A549 (cell line): ENCODE measurements at regions not wholly inside any gene's neighbourhood (a gene's known extent, or its start where the extent isn't known, plus 50 kb on each side); places are given as distances from the start of the nearest gene placed in this dataset.

ENCODE experiments used
- ATAC-seq, 2 experiments: fragments of 200-7000 bp in 1 of 2; fragments of >200 bp in 1 of 2; cut with Nextera tagmentation in 1 of 2; cut with Tn5 transposase in 1 of 2; 3 replicates each; pipeline versions ENCODE4 v1.8.0 to v1.9.1; 2018 to 2020; ENCODE audit warnings: mild to moderate bottlenecking in 1 of 2, moderate library complexity in 1 of 2
- CTCF ChIA-PET: fragments of 300-600 bp; sonication (Branson Sonifier 250); formaldehyde crosslinking; extraction: SDS; loops from one replicate; lab custom pipeline; 2021; ENCODE audit warnings: antibody characterized with exemption, inconsistent platforms; lab: Yijun Ruan, JAX
- POLR2A ChIA-PET: fragments of 350-600 bp; formaldehyde crosslinking; extraction: SDS; loops from one replicate; lab custom pipeline; 2021; ENCODE audit warnings: antibody characterized with exemption, inconsistent platforms; lab: Yijun Ruan, JAX
- DNase-seq, 2 experiments: peaks; one replicate each; pipeline versions ENCODE4 v3.0.0 to v3.0.0-alpha.2; 2011 to 2016; ENCODE audit warnings: low read depth in 1 of 2, low spot score in 1 of 2
- FAIRE-seq: peaks from 2 replicates; lab custom pipeline; 2011; peaks lifted over from hg19 to GRCh38; lab: Jason Lieb, UNC
- H3K27ac ChIP-seq, 2 experiments: fragments of >200 bp; sonication (Bioruptor Twin); formaldehyde crosslinking; 3 replicates each; pipeline ENCODE4 v1.5.1; 2016 to 2017
- H3K4me1 ChIP-seq: fragments of >200 bp; sonication (Bioruptor Twin); formaldehyde crosslinking; 3 replicates; pipeline ENCODE4 v1.6.1; 2016
- H3K4me2 ChIP-seq: fragments of >200 bp; sonication (Bioruptor Twin); formaldehyde crosslinking; 3 replicates; pipeline ENCODE4 v1.6.1; 2016
- H3K4me3 ChIP-seq: fragments of >200 bp; sonication (Bioruptor Twin); formaldehyde crosslinking; 3 replicates; pipeline ENCODE4 v1.5.1; 2016
- H3K9me3 ChIP-seq: fragments of >200 bp; sonication (Bioruptor Twin); formaldehyde crosslinking; 3 replicates; pipeline ENCODE4 v1.6.1; 2016
- CBX2 ChIP-seq: fragments of 200-600 bp; sonication (generic); IDR thresholded peaks from 2 replicates; pipeline ENCODE4 v1.6.1; 2016; ENCODE audit warnings: low read depth, mild to moderate bottlenecking, borderline replicate concordance
- CEBPB ChIP-seq, 2 experiments: fragments of >200 bp in 1 of 2; sonication (Bioruptor Twin) in 1 of 2; formaldehyde crosslinking in 1 of 2; IDR thresholded peaks; 2 replicates each; pipeline ENCODE4 v1.6.1; 2012 to 2016
- CHD2 ChIP-seq: fragments of 150-350 bp; IDR thresholded peaks from 2 replicates; pipeline ENCODE4 v1.6.1; 2014; ENCODE audit warnings: low read length; ENCODE audit not compliant: partially characterized antibody
- EHF ChIP-seq: fragments of 250-450 bp; sonication (Bioruptor Pico); IDR thresholded peaks from 2 replicates; pipeline ENCODE4 v1.5.0; 2020; ENCODE audit warnings: mild to moderate bottlenecking
- EP300 ChIP-seq, 2 experiments: fragments of >200 bp; sonication (Bioruptor Twin); formaldehyde crosslinking; IDR thresholded peaks; 2 replicates in 1 of 2; 3 replicates in 1 of 2; pipeline ENCODE4 v1.6.1; 2016 to 2017
- ESRRA ChIP-seq: fragments of 150-350 bp; IDR thresholded peaks from 2 replicates; pipeline ENCODE4 v1.6.1; 2014; ENCODE audit warnings: mild to moderate bottlenecking, low read length, borderline replicate concordance
- FOXS1 ChIP-seq: fragments of 250-450 bp; sonication (Bioruptor Pico); IDR thresholded peaks from 2 replicates; pipeline ENCODE4 v1.5.0; 2020; ENCODE audit warnings: mild to moderate bottlenecking, moderate library complexity
- HOXA7 ChIP-seq: fragments of 250-450 bp; sonication (Bioruptor Pico); IDR thresholded peaks from 2 replicates; pipeline ENCODE4 v1.5.0; 2020; ENCODE audit warnings: mild to moderate bottlenecking, moderate library complexity
- JUNB ChIP-seq: fragments of >200 bp; sonication (Bioruptor Twin); formaldehyde crosslinking; IDR thresholded peaks from 2 replicates; pipeline ENCODE4 v1.6.1; 2016
- MAZ ChIP-seq: fragments of 150-350 bp; IDR thresholded peaks from 2 replicates; pipeline ENCODE4 v1.6.1; 2014; ENCODE audit warnings: antibody characterized with exemption, low read depth, low read length, borderline replicate concordance
- NFE2L2 ChIP-seq: fragments of 150-350 bp; conservative IDR thresholded peaks from 2 replicates; pipeline ENCODE4 v1.6.1; 2014; ENCODE audit warnings: low read length
- NR3C1 ChIP-seq: fragments of >200 bp; sonication (Bioruptor Twin); formaldehyde crosslinking; IDR thresholded peaks from 3 replicates; pipeline ENCODE4 v1.6.1; 2017
- POLR2A ChIP-seq: IDR thresholded peaks from 2 replicates; pipeline ENCODE4 v1.6.1; 2012; ENCODE audit warnings: mild to moderate bottlenecking, low read length
- RNF2 ChIP-seq: fragments of 200-600 bp; sonication (generic); IDR thresholded peaks from 2 replicates; pipeline ENCODE4 v1.6.1; 2016; ENCODE audit warnings: low read depth, mild to moderate bottlenecking, antibody characterized with exemption, moderate library complexity, borderline replicate concordance
- SREBF2 ChIP-seq: fragments of 450-650 bp; IDR thresholded peaks from 2 replicates; pipeline ENCODE4 v1.6.1; 2014; ENCODE audit warnings: mild to moderate bottlenecking, moderate library complexity
- TP53 ChIP-seq: fragments of 250-450 bp; sonication (Bioruptor Pico); IDR thresholded peaks from 2 replicates; pipeline ENCODE4 v1.5.0; 2021; ENCODE audit warnings: mild to moderate bottlenecking, moderate library complexity
- ZSCAN20 ChIP-seq: fragments of 250-450 bp; sonication (Bioruptor Pico); IDR thresholded peaks from 2 replicates; pipeline ENCODE4 v1.8.0; 2022; ENCODE audit warnings: mild to moderate bottlenecking, moderate library complexity
- WGBS: methylation state at CpG from one replicate; pipeline ENCODE4 v1.1.6; 2017; ENCODE audit errors: missing lambda C conversion rate; 5-methylcytosine and 5-hydroxymethylcytosine counted together
- TF ChIP-seq, protein P1 (sequence below): IDR thresholded peaks from 2 replicates; pipeline ENCODE4 v1.6.1; 2012; ENCODE audit warnings: low read depth, borderline replicate concordance
- TF ChIP-seq, protein P2 (sequence below): fragments of 250-450 bp; sonication (Bioruptor Pico); IDR thresholded peaks from 2 replicates; pipeline ENCODE4 v1.5.0; 2020; ENCODE audit warnings: low read depth, mild to moderate bottlenecking, moderate library complexity
- TF ChIP-seq, protein P3 (sequence below): IDR thresholded peaks from 2 replicates; pipeline ENCODE4 v1.6.1; 2012
- TF ChIP-seq, protein P4 (sequence below): fragments of >200 bp; sonication (Bioruptor Twin); formaldehyde crosslinking; IDR thresholded peaks from 3 replicates; pipeline ENCODE4 v1.5.1; 2016
- TF ChIP-seq, protein P5 (sequence below): IDR thresholded peaks from 2 replicates; pipeline ENCODE4 v1.6.1; 2012

DNA sequence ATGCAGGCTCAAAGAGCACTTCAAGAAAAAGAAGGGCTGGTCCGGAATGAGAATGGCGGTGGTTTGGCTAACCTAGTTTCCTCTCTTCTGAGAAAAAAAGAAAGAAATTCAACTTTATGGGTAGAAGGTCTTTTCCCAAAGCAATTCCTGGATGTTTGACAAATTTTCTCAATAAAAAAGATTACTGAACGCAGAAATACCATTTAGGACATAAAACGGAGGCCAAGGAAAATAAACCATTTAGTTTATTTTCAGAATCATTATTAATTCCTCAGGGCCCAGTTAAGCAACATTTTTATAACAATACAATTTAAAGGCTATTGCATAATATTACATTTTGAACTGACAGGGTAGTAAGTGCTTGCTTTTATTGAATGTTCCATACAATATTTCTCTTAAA is 284.6 kb upstream of the ANKRD30A start:
- H3K27ac ChIP-seq: no peak overlapping the region
- H3K4me2 ChIP-seq: no peak overlapping the region
- ChIA-PET CTCF (no interaction called here), POLR2A (no interaction called here)
- FAIRE-seq (no peak), DNase-seq (no peak), ATAC-seq (no peak)
- no peaks in the 10 kb centered on the region for H3K9me3 ChIP-seq
- H3K4me1 ChIP-seq: no peaks in the 10 kb centered on the region
- no peak overlapping the region for H3K4me3 ChIP-seq
- TF ChIP-seq NR3C1: no peak
- TF ChIP-seq, protein P1, sequence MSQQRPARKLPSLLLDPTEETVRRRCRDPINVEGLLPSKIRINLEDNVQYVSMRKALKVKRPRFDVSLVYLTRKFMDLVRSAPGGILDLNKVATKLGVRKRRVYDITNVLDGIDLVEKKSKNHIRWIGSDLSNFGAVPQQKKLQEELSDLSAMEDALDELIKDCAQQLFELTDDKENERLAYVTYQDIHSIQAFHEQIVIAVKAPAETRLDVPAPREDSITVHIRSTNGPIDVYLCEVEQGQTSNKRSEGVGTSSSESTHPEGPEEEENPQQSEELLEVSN: no peak
- TF ChIP-seq SREBF2: no peak
- 77% methylated on average over 4 of the region's 4 CpGs for WGBS

DNA sequence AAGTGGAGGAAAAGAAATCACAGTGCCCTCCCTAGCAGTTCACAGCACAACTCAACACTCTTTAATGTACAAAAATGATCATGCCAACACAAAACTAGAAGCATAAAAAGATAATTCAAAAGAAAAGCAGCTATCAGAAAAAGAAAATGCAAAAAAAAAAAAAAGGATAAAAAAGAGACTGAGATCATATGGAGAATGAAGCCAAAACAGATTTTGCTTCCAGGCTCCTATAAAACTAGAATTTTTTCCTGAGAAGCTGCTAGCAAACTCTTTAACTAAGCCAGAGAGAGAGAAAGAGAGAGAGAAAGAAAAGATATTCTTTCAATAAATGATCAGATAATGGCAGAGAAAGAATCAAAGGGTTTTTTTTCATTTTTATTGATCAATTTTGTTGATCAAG is 288.0 kb upstream of the ANKRD30A start:
- TF ChIP-seq EP300 (IDR thresholded peaks at IDR 0.05): no peak
- no peak for TF ChIP-seq NR3C1
- TF ChIP-seq RNF2: no peak
- no peaks in the 10 kb centered on the region for H3K9me3 ChIP-seq
- FAIRE-seq (no peak), ATAC-seq (no peak), DNase-seq (no peak)
- no peaks in the 10 kb centered on the region for H3K4me1 ChIP-seq
- no peak overlapping the region for H3K27ac ChIP-seq
- CTCF ChIA-PET: no interaction called here
- no peak overlapping the region for H3K4me2 ChIP-seq
- no peak overlapping the region for H3K4me3 ChIP-seq
- POLR2A ChIA-PET: no interaction called here

DNA sequence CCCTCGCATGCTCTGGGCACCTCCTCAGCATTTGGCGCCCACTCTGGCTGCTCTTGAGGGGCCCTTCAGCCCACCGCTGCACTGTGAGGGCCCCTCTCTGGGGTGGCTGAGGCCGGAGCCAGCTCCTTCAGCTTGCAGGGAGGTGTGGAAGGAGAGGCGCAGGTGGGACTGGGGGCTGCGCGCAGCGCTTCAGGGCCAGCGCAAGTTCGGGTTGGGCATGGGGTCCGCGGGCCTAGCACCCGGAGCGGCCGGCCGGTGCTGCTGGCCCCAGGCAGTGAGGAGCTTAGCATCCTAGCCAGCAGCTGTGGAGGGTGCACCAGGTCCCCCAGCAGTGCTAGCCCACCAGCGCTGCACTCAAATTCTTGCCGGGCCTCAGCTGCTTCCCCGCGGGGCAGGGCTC is 305.6 kb upstream of the ANKRD30A start:
- TF ChIP-seq FOXS1: no peak
- TF ChIP-seq, protein P2, sequence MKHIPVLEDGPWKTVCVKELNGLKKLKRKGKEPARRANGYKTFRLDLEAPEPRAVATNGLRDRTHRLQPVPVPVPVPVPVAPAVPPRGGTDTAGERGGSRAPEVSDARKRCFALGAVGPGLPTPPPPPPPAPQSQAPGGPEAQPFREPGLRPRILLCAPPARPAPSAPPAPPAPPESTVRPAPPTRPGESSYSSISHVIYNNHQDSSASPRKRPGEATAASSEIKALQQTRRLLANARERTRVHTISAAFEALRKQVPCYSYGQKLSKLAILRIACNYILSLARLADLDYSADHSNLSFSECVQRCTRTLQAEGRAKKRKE (CRISPR knock-in tag): no peak
- TF ChIP-seq NR3C1: no peak
- no peak for TF ChIP-seq MAZ
- TF ChIP-seq, protein P3, sequence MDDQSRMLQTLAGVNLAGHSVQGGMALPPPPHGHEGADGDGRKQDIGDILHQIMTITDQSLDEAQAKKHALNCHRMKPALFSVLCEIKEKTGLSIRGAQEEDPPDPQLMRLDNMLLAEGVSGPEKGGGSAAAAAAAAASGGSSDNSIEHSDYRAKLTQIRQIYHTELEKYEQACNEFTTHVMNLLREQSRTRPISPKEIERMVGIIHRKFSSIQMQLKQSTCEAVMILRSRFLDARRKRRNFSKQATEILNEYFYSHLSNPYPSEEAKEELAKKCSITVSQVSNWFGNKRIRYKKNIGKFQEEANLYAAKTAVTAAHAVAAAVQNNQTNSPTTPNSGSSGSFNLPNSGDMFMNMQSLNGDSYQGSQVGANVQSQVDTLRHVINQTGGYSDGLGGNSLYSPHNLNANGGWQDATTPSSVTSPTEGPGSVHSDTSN: no peak
- TF ChIP-seq, protein P4, sequence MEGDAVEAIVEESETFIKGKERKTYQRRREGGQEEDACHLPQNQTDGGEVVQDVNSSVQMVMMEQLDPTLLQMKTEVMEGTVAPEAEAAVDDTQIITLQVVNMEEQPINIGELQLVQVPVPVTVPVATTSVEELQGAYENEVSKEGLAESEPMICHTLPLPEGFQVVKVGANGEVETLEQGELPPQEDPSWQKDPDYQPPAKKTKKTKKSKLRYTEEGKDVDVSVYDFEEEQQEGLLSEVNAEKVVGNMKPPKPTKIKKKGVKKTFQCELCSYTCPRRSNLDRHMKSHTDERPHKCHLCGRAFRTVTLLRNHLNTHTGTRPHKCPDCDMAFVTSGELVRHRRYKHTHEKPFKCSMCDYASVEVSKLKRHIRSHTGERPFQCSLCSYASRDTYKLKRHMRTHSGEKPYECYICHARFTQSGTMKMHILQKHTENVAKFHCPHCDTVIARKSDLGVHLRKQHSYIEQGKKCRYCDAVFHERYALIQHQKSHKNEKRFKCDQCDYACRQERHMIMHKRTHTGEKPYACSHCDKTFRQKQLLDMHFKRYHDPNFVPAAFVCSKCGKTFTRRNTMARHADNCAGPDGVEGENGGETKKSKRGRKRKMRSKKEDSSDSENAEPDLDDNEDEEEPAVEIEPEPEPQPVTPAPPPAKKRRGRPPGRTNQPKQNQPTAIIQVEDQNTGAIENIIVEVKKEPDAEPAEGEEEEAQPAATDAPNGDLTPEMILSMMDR: no peak
- no peak for TF ChIP-seq HOXA7
- TF ChIP-seq, protein P1: no peak
- no peak for TF ChIP-seq TP53
- TF ChIP-seq CBX2: no peak
- TF ChIP-seq CHD2: no peak
- no peak for TF ChIP-seq JUNB
- TF ChIP-seq CEBPB (IDR thresholded peaks at IDR 0.05): no peak
- TF ChIP-seq ZSCAN20 (CRISPR knock-in tag): no peak
- TF ChIP-seq, protein P5, sequence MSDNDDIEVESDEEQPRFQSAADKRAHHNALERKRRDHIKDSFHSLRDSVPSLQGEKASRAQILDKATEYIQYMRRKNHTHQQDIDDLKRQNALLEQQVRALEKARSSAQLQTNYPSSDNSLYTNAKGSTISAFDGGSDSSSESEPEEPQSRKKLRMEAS: no peak
- no peak for TF ChIP-seq POLR2A
- no peak for TF ChIP-seq NFE2L2
- TF ChIP-seq EHF (CRISPR knock-in tag): no peak
- no peak for TF ChIP-seq ESRRA
- no peak for ATAC-seq
- 91% methylated on average over 9 of the region's 20 CpGs for WGBS

More for the DNA sequence above, 305.6 kb upstream of the ANKRD30A start:
- Histone ChIP-seq H3K27ac (no peak overlapping the region), H3K4me3 (no peak overlapping the region), H3K9me3 (no peaks in the 10 kb centered on the region), H3K4me1 (no peaks in the 10 kb centered on the region), H3K4me2 (no peak overlapping the region)
- FAIRE-seq (no peak), DNase-seq (no peak)
- ChIA-PET POLR2A (no interaction called here), CTCF (no interaction called here)
